Thyroid gland (tissue), 4 donors: ENCODE measurements at regions not wholly inside any gene's neighbourhood (a gene's known extent, or its start where the extent isn't known, plus 50 kb on each side); places are given as distances from the start of the nearest gene placed in this dataset.

ENCODE experiments used
- CTCF ChIP-seq, 6 experiments: fragments of 200-600 bp in 3 of 6; fragments of 450-650 bp in 3 of 6; sonication (generic) in 3 of 6; IDR thresholded peaks; one replicate each; pipeline ENCODE4 v1.5.1; 2016 to 2019; ENCODE audit warnings: antibody characterized with exemption in 6 of 6, mild to moderate bottlenecking in 2 of 6, inconsistent platforms in 1 of 6, moderate library complexity in 1 of 6
- POLR2A ChIP-seq, 2 donors: fragments of 450-650 bp; IDR thresholded peaks; one replicate each; pipeline ENCODE4 v1.6.1; 2017; ENCODE audit warnings: antibody characterized with exemption in 2 of 2, mild to moderate bottlenecking in 2 of 2, moderate library complexity in 1 of 2

GRCh38 chr11:103744496-103745153 lies 291.8 kb upstream of the DDI1 start:
- no peak for TF ChIP-seq CTCF (IDR thresholded peaks at IDR 0.05)
- TF ChIP-seq POLR2A (IDR thresholded peaks at IDR 0.05): no peak
